Skeletal muscle tissue (tissue), 3 donors: ENCODE measurements at regions not wholly inside any gene's neighbourhood (a gene's known extent, or its start where the extent isn't known, plus 50 kb on each side); places are given as distances from the start of the nearest gene placed in this dataset.

Experiments used
- H3K27ac ChIP-seq: one replicate; pipeline ENCODE4 v1.7.0; 2013; ENCODE audit warnings: mild to moderate bottlenecking, low read depth, low read length, inconsistent platforms
- H3K27me3 ChIP-seq, 3 donors: one replicate each; pipeline ENCODE4 v1.7.0; 2013; ENCODE audit warnings: low read length in 3 of 3; ENCODE audit not compliant: control insufficient read depth in 3 of 3, insufficient read depth in 3 of 3
- H3K36me3 ChIP-seq, 3 donors: one replicate each; pipeline ENCODE4 v1.7.0; 2013; ENCODE audit warnings: low read length in 3 of 3; ENCODE audit not compliant: control insufficient read depth in 3 of 3, insufficient read depth in 3 of 3
- H3K4me1 ChIP-seq, 3 donors: one replicate each; pipeline ENCODE4 v1.7.0; 2013; ENCODE audit warnings: low read length in 3 of 3, mild to moderate bottlenecking in 3 of 3; ENCODE audit not compliant: control insufficient read depth in 3 of 3, insufficient read depth in 3 of 3
- H3K4me3 ChIP-seq, 3 donors: one replicate each; pipeline ENCODE4 v1.7.0; 2013; ENCODE audit warnings: low read length in 3 of 3
- H3K9ac ChIP-seq, 3 donors: one replicate each; pipeline ENCODE4 v1.7.0; 2013; ENCODE audit warnings: low read length in 3 of 3, mild to moderate bottlenecking in 3 of 3, moderate library complexity in 2 of 3, low read depth in 1 of 3
- H3K9me3 ChIP-seq, 3 donors: one replicate each; pipeline ENCODE4 v1.7.0; 2013; ENCODE audit warnings: low read length in 3 of 3; ENCODE audit not compliant: control insufficient read depth in 3 of 3
- donor health status: Osteomylitis.

- no peaks in the 10 kb centered on the region for H3K27me3 ChIP-seq
- no peak overlapping the region for H3K9ac ChIP-seq
- no peak overlapping the region for H3K27ac ChIP-seq
- H3K4me1 ChIP-seq = no peaks in the 10 kb centered on the region
- no peak overlapping the region for H3K4me3 ChIP-seq
- no peaks in the 10 kb centered on the region for H3K9me3 ChIP-seq
- H3K36me3 ChIP-seq = no peaks in the 10 kb centered on the region
These were observed 607.1 kb downstream of the KCNJ2 start for GRCh38 chr17:70776441-70776840.

- no peak overlapping the region for H3K9ac ChIP-seq
- H3K27me3 ChIP-seq = no peaks in the 10 kb centered on the region
- H3K9me3 ChIP-seq = no peaks in the 10 kb centered on the region
- H3K4me3 ChIP-seq = no peak overlapping the region
- no peaks in the 10 kb centered on the region for H3K4me1 ChIP-seq
- no peaks in the 10 kb centered on the region for H3K36me3 ChIP-seq
- H3K27ac ChIP-seq = no peak overlapping the region
These were observed 610.7 kb downstream of the KCNJ2 start for GRCh38 chr17:70780031-70780430.

GRCh38 chr17:70786081-70786480, 616.7 kb downstream of the KCNJ2 start:
- Histone ChIP-seq H3K27me3 (no peaks in the 10 kb centered on the region), H3K4me3 (no peak overlapping the region), H3K9ac (no peak overlapping the region), H3K27ac (no peak overlapping the region), H3K4me1 (no peaks in the 10 kb centered on the region), H3K9me3 (peaks cover 0 to 2% (median 0%) of the 10 kb centered on the region in 3 donors), H3K36me3 (no peaks in the 10 kb centered on the region)

DNA sequence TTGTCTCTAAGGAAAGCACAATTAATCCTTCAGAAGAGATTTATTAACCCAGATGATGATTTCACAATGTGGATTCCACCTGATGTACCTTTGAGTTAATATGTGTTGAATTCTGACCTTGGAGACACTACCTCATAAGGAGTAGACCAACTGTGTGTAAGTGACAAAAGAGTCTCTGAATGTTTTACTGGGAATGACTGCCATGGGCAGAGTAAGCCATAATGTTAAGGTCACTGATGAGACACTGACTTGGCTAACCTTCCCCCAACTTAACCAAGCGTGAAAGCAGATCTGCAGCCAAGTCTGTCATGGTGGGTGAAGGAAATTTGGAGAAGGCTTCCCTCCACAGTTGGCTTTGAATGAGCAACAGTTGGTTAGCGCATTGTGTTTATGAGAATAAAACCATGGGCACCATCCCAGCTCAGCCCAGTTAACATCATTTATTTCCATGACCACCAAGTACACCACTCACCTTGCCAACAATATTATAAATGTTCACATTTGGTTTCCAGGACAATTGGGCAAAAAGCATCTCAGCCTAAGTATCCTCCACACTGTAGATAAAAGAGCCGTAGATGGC, 618.5 kb downstream of the KCNJ2 start:
- Histone ChIP-seq H3K4me3 (no peak overlapping the region), H3K27me3 (no peaks in the 10 kb centered on the region), H3K36me3 (no peaks in the 10 kb centered on the region), H3K4me1 (no peaks in the 10 kb centered on the region), H3K9me3 (peaks cover 0 to 2% (median 0%) of the 10 kb centered on the region in 3 donors), H3K9ac (no peak overlapping the region), H3K27ac (no peak overlapping the region)

DNA sequence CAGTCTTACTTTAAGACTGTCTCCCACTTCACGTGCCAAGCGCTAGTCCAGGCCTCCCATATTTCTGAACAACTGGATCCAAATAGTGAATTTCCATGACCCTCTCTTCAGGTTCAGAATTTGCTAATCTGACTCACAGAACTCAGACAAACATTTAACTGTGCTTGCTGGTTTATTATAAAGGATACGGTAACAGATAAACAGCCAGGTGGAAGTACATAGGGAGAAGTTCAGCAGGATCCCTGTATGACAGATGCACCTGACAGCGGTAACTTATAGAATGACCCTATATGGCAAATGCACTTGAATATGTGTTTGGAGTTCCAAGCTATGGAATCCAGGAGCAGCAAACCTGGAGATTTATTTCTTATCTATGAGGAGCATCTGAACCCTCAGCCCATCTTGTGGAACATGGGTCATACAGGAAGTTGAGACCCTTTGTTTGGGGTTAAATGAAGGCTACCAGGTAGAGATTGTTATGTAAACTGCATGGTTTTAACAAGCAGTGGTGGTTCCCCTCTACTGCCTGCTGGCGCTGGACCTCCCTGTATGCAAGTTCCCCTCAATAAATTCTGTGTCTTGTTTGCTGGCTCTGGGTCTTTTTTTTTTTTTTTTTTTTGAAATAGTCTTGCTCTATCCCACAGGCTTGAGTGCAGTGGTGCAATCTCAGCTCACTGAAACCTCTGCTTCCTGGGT, 622.6 kb downstream of the KCNJ2 start:
- Histone ChIP-seq H3K9ac (no peak overlapping the region), H3K4me1 (no peaks in the 10 kb centered on the region), H3K9me3 (peaks cover 0 to 2% (median 0%) of the 10 kb centered on the region in 3 donors), H3K4me3 (no peak overlapping the region), H3K36me3 (no peaks in the 10 kb centered on the region), H3K27me3 (no peaks in the 10 kb centered on the region), H3K27ac (no peak overlapping the region)

DNA sequence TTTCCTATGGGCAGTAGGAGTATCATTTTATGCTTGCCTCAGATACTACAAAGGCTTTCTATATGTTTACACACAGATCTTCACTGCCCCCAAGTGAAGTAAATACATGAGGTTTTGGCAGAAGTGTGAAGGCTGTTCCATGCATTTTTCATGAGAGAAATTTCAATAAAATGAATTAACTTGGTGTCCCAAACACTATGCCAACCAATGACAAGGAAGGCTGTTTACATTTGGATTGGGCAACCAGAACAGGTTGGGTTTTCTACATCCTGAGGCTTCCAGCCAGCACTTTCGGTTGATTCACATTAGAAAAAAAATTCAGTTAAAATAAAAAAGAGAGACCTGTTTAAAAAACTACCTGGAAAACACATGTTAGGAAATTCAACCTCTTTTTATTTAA, 625.4 kb downstream of the KCNJ2 start:
- no peaks in the 10 kb centered on the region for H3K9me3 ChIP-seq

GRCh38 chr17:70795620-70796019, 626.3 kb downstream of the KCNJ2 start:
- Histone ChIP-seq H3K9me3 (no peaks in the 10 kb centered on the region), H3K27ac (no peak overlapping the region), H3K27me3 (no peaks in the 10 kb centered on the region), H3K4me1 (no peaks in the 10 kb centered on the region), H3K9ac (no peak overlapping the region), H3K4me3 (no peak overlapping the region), H3K36me3 (no peaks in the 10 kb centered on the region)

More for the DNA sequence above, 625.4 kb downstream of the KCNJ2 start:
- Histone ChIP-seq H3K9ac (no peak overlapping the region), H3K4me3 (no peak overlapping the region), H3K4me1 (no peaks in the 10 kb centered on the region), H3K27ac (no peak overlapping the region), H3K27me3 (no peaks in the 10 kb centered on the region), H3K36me3 (no peaks in the 10 kb centered on the region)

DNA sequence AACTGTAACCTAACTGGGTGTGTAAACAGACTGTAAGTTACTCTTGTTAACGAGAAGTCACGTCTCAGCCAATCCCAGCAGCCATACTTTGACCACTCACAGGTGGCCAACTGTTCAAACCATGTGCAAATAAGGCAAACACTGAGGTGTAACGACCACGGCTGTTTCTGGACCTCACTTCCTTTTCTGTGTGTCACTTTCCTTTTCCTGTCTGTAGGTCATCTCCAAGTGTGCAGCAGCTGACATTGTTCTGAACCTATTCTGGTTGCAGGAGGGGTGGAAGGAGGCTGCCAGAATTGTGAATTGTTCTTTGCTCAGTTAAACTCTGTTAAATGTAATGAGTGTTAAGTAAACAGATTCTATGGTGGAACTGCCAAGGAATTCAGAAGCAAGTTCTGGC, 627.4 kb downstream of the KCNJ2 start:
- Histone ChIP-seq H3K27ac (no peak overlapping the region), H3K9ac (no peak overlapping the region), H3K9me3 (no peaks in the 10 kb centered on the region), H3K36me3 (no peaks in the 10 kb centered on the region), H3K4me1 (no peaks in the 10 kb centered on the region), H3K4me3 (no peak overlapping the region), H3K27me3 (no peaks in the 10 kb centered on the region)

GRCh38 chr17:70797166-70797565, 627.8 kb downstream of the KCNJ2 start:
- no peak overlapping the region for H3K4me3 ChIP-seq
- no peaks in the 10 kb centered on the region for H3K4me1 ChIP-seq
- H3K27me3 ChIP-seq = no peaks in the 10 kb centered on the region
- no peak overlapping the region for H3K27ac ChIP-seq
- H3K9me3 ChIP-seq = no peaks in the 10 kb centered on the region
- H3K36me3 ChIP-seq = no peaks in the 10 kb centered on the region
- H3K9ac ChIP-seq = no peak overlapping the region

DNA sequence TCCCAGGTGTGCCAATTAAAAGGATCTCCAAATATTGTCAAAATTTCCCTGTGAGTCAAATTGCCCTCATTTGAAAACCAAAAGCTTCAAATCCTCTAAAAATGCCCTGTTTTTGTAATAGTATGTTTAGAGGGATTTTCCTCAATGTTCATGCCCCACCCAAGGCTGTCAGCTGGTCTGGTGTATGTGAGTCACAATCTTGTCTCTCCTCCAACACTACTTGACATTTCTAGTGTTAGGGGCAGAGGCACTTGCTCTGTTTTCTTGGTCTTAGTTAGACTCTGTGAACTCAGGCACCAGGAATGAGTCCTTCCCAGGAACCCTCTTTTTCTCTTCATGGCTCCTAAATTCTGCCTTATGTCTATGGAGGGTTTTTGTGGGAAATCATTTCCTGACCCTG, 634.8 kb downstream of the KCNJ2 start:
- no peaks in the 10 kb centered on the region for H3K27me3 ChIP-seq
- no peaks in the 10 kb centered on the region for H3K9me3 ChIP-seq
- H3K27ac ChIP-seq = no peak overlapping the region
- H3K4me3 ChIP-seq = no peak overlapping the region
- H3K4me1 ChIP-seq = no peaks in the 10 kb centered on the region
- no peaks in the 10 kb centered on the region for H3K36me3 ChIP-seq
- no peak overlapping the region for H3K9ac ChIP-seq
